ENCODE measurements at regions not wholly inside any gene's neighbourhood (a gene's known extent, or its start where the extent isn't known, plus 50 kb on each side); places are given as distances from the start of the nearest gene placed in this dataset.

DNA sequence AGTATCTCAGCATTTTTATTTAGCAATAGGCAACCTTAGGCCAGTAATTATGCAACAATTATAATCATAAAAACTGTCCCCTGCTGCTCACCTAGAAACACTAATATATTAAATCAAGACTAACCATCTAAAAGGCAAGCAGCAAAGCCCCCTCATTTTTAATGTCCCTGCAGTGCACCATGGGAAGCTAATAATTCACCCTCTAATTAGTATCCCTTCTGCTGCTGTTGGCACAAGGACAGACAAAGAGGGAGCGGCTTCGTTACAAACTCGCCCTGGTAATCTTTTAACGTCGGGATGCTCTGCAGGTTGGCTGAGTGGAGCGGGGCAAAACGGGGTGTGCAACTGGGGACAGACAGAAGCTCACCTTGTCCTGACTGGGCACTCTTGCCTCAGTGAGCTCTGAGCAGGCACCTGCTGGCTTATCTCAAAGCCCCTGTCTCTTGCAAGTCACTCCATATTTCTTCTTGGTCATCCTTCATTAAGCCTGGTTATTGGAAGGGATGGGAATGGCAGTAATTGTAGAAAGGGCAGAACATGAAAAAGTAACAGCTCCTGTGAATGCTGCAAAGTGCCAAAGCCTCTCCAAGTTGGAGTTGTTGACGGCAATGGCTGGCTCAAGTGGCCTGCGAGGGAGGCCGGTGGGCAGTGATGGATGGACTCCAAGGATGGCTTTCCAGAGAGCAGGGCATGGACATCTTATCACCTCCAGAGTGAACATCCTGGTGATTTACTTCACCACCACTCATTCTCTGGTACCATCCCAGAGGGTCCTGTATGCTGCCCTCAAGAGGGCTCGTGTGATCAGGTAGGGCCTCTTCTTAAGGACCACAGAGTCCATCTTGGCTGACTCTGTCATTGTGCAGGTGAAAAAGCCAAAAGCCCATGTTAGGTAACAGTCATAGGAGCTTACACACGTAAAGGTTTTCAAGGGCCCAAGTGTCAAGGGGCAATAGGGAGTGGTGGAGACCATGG is 219.6 kb upstream of the N4BP1 start:
- H3K4me3 Mint-ChIP-seq, result no peak overlapping the region
- TF ChIP-seq, protein P1, sequence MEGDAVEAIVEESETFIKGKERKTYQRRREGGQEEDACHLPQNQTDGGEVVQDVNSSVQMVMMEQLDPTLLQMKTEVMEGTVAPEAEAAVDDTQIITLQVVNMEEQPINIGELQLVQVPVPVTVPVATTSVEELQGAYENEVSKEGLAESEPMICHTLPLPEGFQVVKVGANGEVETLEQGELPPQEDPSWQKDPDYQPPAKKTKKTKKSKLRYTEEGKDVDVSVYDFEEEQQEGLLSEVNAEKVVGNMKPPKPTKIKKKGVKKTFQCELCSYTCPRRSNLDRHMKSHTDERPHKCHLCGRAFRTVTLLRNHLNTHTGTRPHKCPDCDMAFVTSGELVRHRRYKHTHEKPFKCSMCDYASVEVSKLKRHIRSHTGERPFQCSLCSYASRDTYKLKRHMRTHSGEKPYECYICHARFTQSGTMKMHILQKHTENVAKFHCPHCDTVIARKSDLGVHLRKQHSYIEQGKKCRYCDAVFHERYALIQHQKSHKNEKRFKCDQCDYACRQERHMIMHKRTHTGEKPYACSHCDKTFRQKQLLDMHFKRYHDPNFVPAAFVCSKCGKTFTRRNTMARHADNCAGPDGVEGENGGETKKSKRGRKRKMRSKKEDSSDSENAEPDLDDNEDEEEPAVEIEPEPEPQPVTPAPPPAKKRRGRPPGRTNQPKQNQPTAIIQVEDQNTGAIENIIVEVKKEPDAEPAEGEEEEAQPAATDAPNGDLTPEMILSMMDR (IDR thresholded peaks at IDR 0.05), result no peak
- H3K36me3 Mint-ChIP-seq (ENCODE audit: low read depth), result peaks cover 12% of the 10 kb centered on the region; the same call in 1 of the 2 replicates
- H3K27ac Mint-ChIP-seq, result no peak overlapping the region
- no peaks in the 10 kb centered on the region for H3K27me3 Mint-ChIP-seq (ENCODE audit: insufficient read depth)
- no peak for DNase-seq
- peaks cover 53% of the 10 kb centered on the region for H3K9me3 Mint-ChIP-seq
- no peaks in the 10 kb centered on the region for H3K4me1 Mint-ChIP-seq (ENCODE audit: low read depth)

DNA sequence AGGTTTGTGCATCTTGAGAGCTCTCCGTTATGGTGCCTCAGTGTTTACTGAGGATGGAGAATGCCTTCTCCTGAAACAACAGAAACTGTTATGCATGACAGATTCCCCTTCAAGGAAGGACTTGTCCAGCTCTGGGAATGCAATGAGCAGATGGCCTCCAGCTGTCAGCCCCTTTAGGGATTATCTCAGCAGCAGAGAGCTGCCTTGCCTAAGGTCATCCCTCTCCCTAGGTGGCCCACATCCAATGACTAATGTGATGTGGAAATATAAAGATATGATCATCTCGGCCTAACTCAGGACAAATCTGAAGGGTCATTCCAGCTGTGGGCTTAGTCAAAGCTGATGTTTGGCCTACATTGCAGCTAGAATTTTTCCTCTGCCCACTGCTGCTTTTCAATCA is 214.3 kb upstream of the N4BP1 start:
- Mint-ChIP-seq H3K4me1 (ENCODE audit: low read depth) (no peaks in the 10 kb centered on the region), H3K9me3 (peaks cover 52% of the 10 kb centered on the region), H3K27ac (no peak overlapping the region), H3K4me3 (no peak overlapping the region), H3K36me3 (ENCODE audit: low read depth) (no peaks in the 10 kb centered on the region), H3K27me3 (ENCODE audit: insufficient read depth) (no peaks in the 10 kb centered on the region)
- DNase-seq, result no peak
- TF ChIP-seq, protein P1 (IDR thresholded peaks at IDR 0.05), result no peak

DNA sequence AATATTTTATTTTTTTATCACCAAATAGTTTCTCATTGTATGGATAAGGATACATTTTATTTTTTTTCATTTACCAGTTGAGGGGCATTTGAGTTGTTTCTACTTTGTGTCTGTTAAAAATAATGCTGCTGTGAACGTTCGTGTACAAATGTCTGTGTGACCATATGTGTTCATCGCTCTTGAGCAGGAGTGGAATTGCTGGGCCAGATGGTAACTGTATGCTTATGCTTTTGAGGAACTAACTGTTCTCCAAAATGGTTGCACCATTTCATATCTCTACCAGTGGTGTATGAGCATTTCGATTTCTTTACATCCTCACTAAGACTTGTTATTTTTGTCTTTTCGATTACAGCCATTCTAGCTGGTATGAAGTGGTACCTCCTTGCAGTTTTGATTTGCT is 212.5 kb upstream of the N4BP1 start:
- no peaks in the 10 kb centered on the region for H3K4me1 Mint-ChIP-seq (ENCODE audit: low read depth)
- H3K4me3 Mint-ChIP-seq, result no peak overlapping the region
- H3K36me3 Mint-ChIP-seq (ENCODE audit: low read depth), result no peaks in the 10 kb centered on the region
- DNase-seq, result no peak
- TF ChIP-seq, protein P1 (IDR thresholded peaks at IDR 0.05), result no peak
- H3K9me3 Mint-ChIP-seq, result peaks cover 41% of the 10 kb centered on the region
- H3K27ac Mint-ChIP-seq, result no peak overlapping the region
- H3K27me3 Mint-ChIP-seq (ENCODE audit: insufficient read depth), result no peaks in the 10 kb centered on the region

DNA sequence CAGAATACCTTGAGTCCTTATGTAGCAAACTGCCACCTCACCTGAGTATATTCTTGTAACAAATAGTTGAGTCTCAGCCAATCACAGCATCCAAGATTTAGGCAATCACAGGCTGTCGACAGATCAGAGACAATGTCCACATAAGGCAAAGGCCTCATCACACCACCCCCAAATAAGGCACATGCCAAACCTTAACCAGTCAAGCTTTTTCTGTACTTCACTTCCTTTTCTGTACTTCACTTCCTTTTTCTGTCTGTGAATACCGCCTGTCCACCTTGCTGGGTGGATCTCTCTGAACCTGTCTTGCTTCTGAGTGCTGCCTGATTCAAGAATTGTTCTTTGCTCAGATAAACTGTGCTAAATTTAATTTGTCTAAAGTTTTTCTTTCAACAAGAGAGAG is 210.4 kb upstream of the N4BP1 start:
- Mint-ChIP-seq H3K27ac (no peak overlapping the region), H3K9me3 (peaks cover 31% of the 10 kb centered on the region), H3K27me3 (ENCODE audit: insufficient read depth) (no peaks in the 10 kb centered on the region), H3K4me3 (no peak overlapping the region), H3K36me3 (ENCODE audit: low read depth) (no peaks in the 10 kb centered on the region), H3K4me1 (ENCODE audit: low read depth) (no peaks in the 10 kb centered on the region)
- no peak for DNase-seq
- TF ChIP-seq, protein P1 (IDR thresholded peaks at IDR 0.05), result no peak

DNA sequence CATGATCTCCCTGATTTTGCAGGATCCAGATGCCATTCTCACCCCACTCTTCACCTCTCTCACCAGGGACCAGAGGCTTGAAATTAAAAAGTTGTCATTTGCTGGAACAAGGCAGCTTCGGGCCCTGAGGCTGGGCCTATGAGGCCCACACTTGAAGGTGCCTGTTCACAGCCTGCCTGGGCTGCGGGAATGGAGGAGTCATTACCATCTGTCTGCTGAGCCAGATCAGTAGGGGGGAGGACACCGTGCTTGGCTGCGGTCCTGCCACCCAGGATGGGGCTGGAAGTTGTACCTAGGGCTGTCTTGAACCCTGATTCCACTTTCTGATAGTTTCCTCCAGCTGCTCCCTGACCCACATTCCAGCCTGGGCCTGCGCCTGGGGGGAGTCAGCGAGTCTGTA is 208.3 kb upstream of the N4BP1 start:
- H3K4me3 Mint-ChIP-seq, result no peak overlapping the region
- H3K4me1 Mint-ChIP-seq (ENCODE audit: low read depth), result no peaks in the 10 kb centered on the region
- TF ChIP-seq, protein P1 (IDR thresholded peaks at IDR 0.05), result no peak
- no peaks in the 10 kb centered on the region for H3K36me3 Mint-ChIP-seq (ENCODE audit: low read depth)
- H3K9me3 Mint-ChIP-seq, result peaks cover 31% of the 10 kb centered on the region
- DNase-seq, result no peak
- H3K27ac Mint-ChIP-seq, result no peak overlapping the region
- no peaks in the 10 kb centered on the region for H3K27me3 Mint-ChIP-seq (ENCODE audit: insufficient read depth)
